B cell (primary cell): ENCODE measurements at regions not wholly inside any gene's neighbourhood (a gene's known extent, or its start where the extent isn't known, plus 50 kb on each side); places are given as distances from the start of the nearest gene placed in this dataset.

Experiments
- EZH2 ChIP-seq: IDR thresholded peaks from 2 replicates; pipeline ENCODE4 v1.6.1; 2012; ENCODE audit warnings: borderline replicate concordance, low read depth, mild to moderate bottlenecking, moderate library complexity, low read length; ENCODE audit not compliant: insufficient read depth, poor library complexity, severe bottlenecking
- TF ChIP-seq, protein P1 (sequence below): fragments of 200-600 bp; IDR thresholded peaks from one replicate; pipeline ENCODE4 v1.8.0; 2022; ENCODE audit warnings: antibody characterized with exemption, mild to moderate bottlenecking

DNA sequence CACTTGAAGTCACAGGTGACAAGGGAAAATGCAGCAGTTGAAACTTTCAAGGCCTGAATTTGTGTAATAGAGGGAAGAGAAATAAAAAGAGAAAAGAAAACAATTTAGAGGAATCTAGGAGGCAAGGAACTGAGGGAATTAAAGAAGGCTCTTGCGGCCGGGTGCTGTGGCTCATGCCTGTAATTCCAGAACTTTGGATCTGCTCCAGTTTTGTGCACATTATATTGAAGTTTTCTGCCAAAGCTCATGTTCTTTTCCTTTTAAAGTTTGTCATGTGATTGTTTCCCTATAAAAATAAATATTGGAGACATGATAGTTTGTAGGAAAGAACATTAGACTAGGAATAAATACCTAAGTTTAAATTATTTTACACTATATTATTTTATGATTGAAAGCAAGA is 433.9 kb upstream of the CPEB2 start:
- TF ChIP-seq, protein P1, sequence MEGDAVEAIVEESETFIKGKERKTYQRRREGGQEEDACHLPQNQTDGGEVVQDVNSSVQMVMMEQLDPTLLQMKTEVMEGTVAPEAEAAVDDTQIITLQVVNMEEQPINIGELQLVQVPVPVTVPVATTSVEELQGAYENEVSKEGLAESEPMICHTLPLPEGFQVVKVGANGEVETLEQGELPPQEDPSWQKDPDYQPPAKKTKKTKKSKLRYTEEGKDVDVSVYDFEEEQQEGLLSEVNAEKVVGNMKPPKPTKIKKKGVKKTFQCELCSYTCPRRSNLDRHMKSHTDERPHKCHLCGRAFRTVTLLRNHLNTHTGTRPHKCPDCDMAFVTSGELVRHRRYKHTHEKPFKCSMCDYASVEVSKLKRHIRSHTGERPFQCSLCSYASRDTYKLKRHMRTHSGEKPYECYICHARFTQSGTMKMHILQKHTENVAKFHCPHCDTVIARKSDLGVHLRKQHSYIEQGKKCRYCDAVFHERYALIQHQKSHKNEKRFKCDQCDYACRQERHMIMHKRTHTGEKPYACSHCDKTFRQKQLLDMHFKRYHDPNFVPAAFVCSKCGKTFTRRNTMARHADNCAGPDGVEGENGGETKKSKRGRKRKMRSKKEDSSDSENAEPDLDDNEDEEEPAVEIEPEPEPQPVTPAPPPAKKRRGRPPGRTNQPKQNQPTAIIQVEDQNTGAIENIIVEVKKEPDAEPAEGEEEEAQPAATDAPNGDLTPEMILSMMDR: no peak
- no peak for TF ChIP-seq EZH2
